Ascending aorta (tissue), 2 donors: ENCODE measurements at regions not wholly inside any gene's neighbourhood (a gene's known extent, or its start where the extent isn't known, plus 50 kb on each side); places are given as distances from the start of the nearest gene placed in this dataset.

Source experiments
- DNase-seq, 2 donors: peaks; one replicate each; pipeline ENCODE4 v3.0.0-alpha.2; 2019; ENCODE audit warnings: low spot score in 2 of 2
- H3K27ac ChIP-seq, 2 donors: fragments of 200-600 bp; sonication (generic); one replicate each; pipeline ENCODE4 v1.5.1; 2016 to 2017; ENCODE audit warnings: mild to moderate bottlenecking in 1 of 2
- H3K27me3 ChIP-seq: fragments of 200-600 bp; sonication (generic); one replicate; pipeline ENCODE4 v1.5.1; 2017
- H3K36me3 ChIP-seq, 2 donors: fragments of 200-600 bp; sonication (generic); one replicate each; pipeline ENCODE4 v1.5.1; 2016
- H3K4me1 ChIP-seq, 2 donors: fragments of 200-600 bp; sonication (generic); one replicate each; pipeline ENCODE4 v1.5.1; 2016 to 2017; ENCODE audit warnings: mild to moderate bottlenecking in 1 of 2
- H3K4me3 ChIP-seq, 2 donors: fragments of 200-600 bp; sonication (generic); one replicate each; pipeline ENCODE4 v1.5.1; 2016 to 2017; ENCODE audit warnings: mild to moderate bottlenecking in 1 of 2
- H3K9me3 ChIP-seq, 2 donors: fragments of 200-600 bp; sonication (generic); one replicate each; pipeline ENCODE4 v1.5.1; 2016
- intact Hi-C: fragments of 100-400 bp; cut with DNase I; formaldehyde crosslinking; loops from one replicate; pipeline ENCODE4 v1.15.1; 2023
- TF ChIP-seq, protein P1 (sequence below), 3 experiments: fragments of 200-600 bp in 2 of 3; fragments of 450-650 bp in 1 of 3; sonication (generic) in 2 of 3; IDR thresholded peaks; one replicate each; pipeline ENCODE4 v1.5.1; 2016 to 2019; ENCODE audit warnings: antibody characterized with exemption in 3 of 3, mild to moderate bottlenecking in 1 of 3, moderate library complexity in 1 of 3

DNA sequence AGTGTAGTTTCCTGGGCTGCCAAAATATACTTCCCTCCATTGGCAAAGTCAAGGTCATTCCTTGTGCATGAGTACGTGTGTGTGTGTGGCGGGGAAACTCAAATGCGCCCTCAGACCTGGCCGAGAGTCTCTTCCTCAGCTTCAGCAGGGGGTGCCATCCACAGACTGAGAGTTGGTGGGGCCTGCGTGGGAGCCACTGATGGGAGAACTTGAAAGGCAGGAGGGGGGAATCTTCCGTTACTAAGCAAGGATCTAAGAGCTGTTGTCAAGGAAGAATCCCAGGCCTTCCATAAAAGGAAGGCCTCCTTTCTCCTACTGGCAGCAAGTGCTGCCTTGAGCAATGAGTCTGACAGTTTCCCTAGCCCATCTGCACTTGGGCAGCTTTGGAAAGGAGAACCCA is 274.9 kb downstream of the EMP1 start:
- Histone ChIP-seq H3K9me3 (no peaks in the 10 kb centered on the region), H3K4me3 (no peak overlapping the region)
- intact Hi-C loops, result no loop called here

GRCh38 chr12:13465635-13466034 is 269.1 kb downstream of the EMP1 start:
- Histone ChIP-seq H3K9me3 (no peaks in the 10 kb centered on the region), H3K4me3 (no peak overlapping the region), H3K4me1 (no peaks in the 10 kb centered on the region), H3K27me3 (no peaks in the 10 kb centered on the region), H3K27ac (no peak overlapping the region), H3K36me3 (no peaks in the 10 kb centered on the region)
- intact Hi-C loops, result no loop called here
- no peak for DNase-seq
- TF ChIP-seq, protein P1, sequence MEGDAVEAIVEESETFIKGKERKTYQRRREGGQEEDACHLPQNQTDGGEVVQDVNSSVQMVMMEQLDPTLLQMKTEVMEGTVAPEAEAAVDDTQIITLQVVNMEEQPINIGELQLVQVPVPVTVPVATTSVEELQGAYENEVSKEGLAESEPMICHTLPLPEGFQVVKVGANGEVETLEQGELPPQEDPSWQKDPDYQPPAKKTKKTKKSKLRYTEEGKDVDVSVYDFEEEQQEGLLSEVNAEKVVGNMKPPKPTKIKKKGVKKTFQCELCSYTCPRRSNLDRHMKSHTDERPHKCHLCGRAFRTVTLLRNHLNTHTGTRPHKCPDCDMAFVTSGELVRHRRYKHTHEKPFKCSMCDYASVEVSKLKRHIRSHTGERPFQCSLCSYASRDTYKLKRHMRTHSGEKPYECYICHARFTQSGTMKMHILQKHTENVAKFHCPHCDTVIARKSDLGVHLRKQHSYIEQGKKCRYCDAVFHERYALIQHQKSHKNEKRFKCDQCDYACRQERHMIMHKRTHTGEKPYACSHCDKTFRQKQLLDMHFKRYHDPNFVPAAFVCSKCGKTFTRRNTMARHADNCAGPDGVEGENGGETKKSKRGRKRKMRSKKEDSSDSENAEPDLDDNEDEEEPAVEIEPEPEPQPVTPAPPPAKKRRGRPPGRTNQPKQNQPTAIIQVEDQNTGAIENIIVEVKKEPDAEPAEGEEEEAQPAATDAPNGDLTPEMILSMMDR (IDR thresholded peaks at IDR 0.05), result no peak

More for the DNA sequence above, 274.9 kb downstream of the EMP1 start:
- H3K4me1 ChIP-seq, result no peaks in the 10 kb centered on the region
- no peak for DNase-seq
- no peaks in the 10 kb centered on the region for H3K27me3 ChIP-seq
- TF ChIP-seq, protein P1 (IDR thresholded peaks at IDR 0.05), result no peak
- no peaks in the 10 kb centered on the region for H3K36me3 ChIP-seq
- H3K27ac ChIP-seq, result no peak overlapping the region

DNA sequence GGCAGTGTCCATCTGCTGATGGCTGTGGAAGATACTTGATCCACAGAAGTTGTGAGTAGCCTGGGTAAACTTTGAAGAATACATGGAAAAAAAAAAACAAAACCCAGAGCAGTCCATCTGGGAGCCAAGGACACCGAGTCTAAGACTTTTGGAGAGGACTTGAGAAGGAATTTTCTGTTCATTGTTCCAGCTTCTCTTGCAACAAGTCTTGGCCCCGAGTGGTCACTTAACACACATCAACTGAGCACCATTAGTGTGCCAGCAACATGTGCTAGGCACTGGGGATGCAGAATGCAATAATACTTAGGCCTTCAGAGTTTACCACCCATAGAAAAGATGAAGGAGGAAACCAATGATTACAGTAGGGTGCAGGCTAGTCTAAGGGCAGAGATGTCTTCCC is 266.7 kb downstream of the EMP1 start:
- DNase-seq, result no peak
- H3K4me1 ChIP-seq, result no peaks in the 10 kb centered on the region
- no peak overlapping the region for H3K27ac ChIP-seq
- no peaks in the 10 kb centered on the region for H3K27me3 ChIP-seq
- TF ChIP-seq, protein P1 (IDR thresholded peaks at IDR 0.05), result no peak
- intact Hi-C loops, result no loop called here
- H3K4me3 ChIP-seq, result no peak overlapping the region
- H3K9me3 ChIP-seq, result no peaks in the 10 kb centered on the region
- no peaks in the 10 kb centered on the region for H3K36me3 ChIP-seq

DNA sequence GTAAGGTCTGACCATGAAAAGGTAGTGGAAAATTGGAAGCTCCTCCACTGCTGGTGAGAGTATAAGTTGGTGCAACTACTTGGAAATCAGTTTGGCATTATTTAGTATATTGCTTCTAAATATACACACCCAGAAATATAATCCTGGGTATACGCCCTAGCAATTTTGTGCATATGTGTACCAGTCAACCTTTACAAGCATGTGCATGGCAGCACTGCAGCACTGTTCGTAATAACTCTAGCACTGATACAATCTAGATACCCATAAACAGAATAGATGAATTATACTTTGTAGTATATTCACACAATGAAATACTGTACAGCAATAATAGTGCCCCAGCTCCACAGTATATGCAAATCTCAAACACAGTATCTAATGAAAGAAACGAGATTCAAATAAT is 265.9 kb downstream of the EMP1 start:
- intact Hi-C loops, result no loop called here
- no peak for DNase-seq
- H3K27ac ChIP-seq, result no peak overlapping the region
- no peak overlapping the region for H3K4me3 ChIP-seq
- no peaks in the 10 kb centered on the region for H3K9me3 ChIP-seq
- H3K36me3 ChIP-seq, result no peaks in the 10 kb centered on the region
- no peaks in the 10 kb centered on the region for H3K4me1 ChIP-seq
- TF ChIP-seq, protein P1 (IDR thresholded peaks at IDR 0.05), result no peak
- H3K27me3 ChIP-seq, result no peaks in the 10 kb centered on the region

DNA sequence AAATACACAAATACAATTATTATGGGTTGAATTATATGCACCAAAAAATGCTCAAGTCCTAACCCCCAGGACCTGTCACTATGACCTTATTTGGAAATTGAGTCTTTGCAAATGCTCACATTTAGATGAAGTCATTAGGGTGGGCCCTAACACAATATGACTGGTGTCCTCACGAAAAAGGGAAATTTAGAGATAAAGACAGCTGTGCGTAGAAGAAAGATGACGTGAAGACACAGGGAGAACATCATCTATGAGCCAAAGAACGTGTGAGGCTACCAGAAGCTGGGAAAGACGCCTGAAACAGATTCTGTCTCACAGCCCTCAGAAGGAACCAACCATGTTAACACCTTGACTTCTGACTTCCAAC is 259.2 kb downstream of the EMP1 start:
- TF ChIP-seq, protein P1 (IDR thresholded peaks at IDR 0.05), result no peak
- Histone ChIP-seq H3K4me3 (no peak overlapping the region), H3K27me3 (no peaks in the 10 kb centered on the region), H3K4me1 (no peaks in the 10 kb centered on the region), H3K9me3 (no peaks in the 10 kb centered on the region), H3K36me3 (no peaks in the 10 kb centered on the region), H3K27ac (no peak overlapping the region)
- intact Hi-C loops, result no loop called here
- DNase-seq, result no peak
